Right ventricle myocardium inferior (tissue), 1 donor: ENCODE measurements at regions not wholly inside any gene's neighbourhood (a gene's known extent, or its start where the extent isn't known, plus 50 kb on each side); places are given as distances from the start of the nearest gene placed in this dataset.
"Not testable (repeated sequence)": the region's sequence is repeated elsewhere in the genome, so short reads cannot be mapped to it uniquely, and the experiment has no call there.

Experiments
- ATAC-seq: fragments of 200-7000 bp; cut with Tn5 transposase; one replicate; pipeline ENCODE4 v1.9.1; 2020; ENCODE audit warnings: mild to moderate bottlenecking, moderate library complexity
- DNase-seq: peaks from one replicate; pipeline ENCODE4 v3.0.0; 2021; ENCODE audit errors: missing footprints
- intact Hi-C: fragments of 100-400 bp; cut with DNase I; formaldehyde crosslinking; loops from one replicate; pipeline ENCODE4 v1.11.0; 2022
- donor health status: DM: no; HTN: yes; CAD: no; lungs with severe emphysema.

GRCh38 chr4:72661830-72662229 lies 92.8 kb upstream of the ADAMTS3 start:
- intact Hi-C loops: no loop called here
- ATAC-seq (no peak), DNase-seq (no peak)

GRCh38 chr4:72641611-72642010 lies 72.6 kb upstream of the ADAMTS3 start:
- DNase-seq (peak; percentile 58), ATAC-seq (no peak)
- intact Hi-C loops: no loop called here

GRCh38 chr4:72636866-72637265 lies 67.8 kb upstream of the ADAMTS3 start:
- DNase-seq, intact Hi-C loops, ATAC-seq: not testable (repeated sequence)

GRCh38 chr4:72635931-72636330 lies 66.9 kb upstream of the ADAMTS3 start:
- DNase-seq, ATAC-seq, intact Hi-C loops: not testable (repeated sequence)

- DNase-seq, intact Hi-C loops, ATAC-seq: not testable (repeated sequence)
These were observed 63.2 kb upstream of the ADAMTS3 start for GRCh38 chr4:72632253-72632652.

GRCh38 chr4:72631296-72631695 lies 62.3 kb upstream of the ADAMTS3 start:
- ATAC-seq (no peak), DNase-seq (peak; percentile 57)
- intact Hi-C loops: no loop called here

- intact Hi-C loops: no loop called here
- no peak for DNase-seq
These were observed 60.5 kb upstream of the ADAMTS3 start for GRCh38 chr4:72629540-72629939.

GRCh38 chr4:72627723-72628122 lies 58.7 kb upstream of the ADAMTS3 start:
- DNase-seq: no peak
- intact Hi-C loops: no loop called here
- ATAC-seq: no peak

More at GRCh38 chr4:72629540-72629939, 60.5 kb upstream of the ADAMTS3 start:
- no peak for ATAC-seq
